ENCODE measurements at regions not wholly inside any gene's neighbourhood (a gene's known extent, or its start where the extent isn't known, plus 50 kb on each side); places are given as distances from the start of the nearest gene placed in this dataset.

- Mint-ChIP-seq H3K27me3 (no peaks in the 10 kb centered on the region), H3K4me1 (no peaks in the 10 kb centered on the region), H3K4me3 (no peak overlapping the region), H3K27ac (no peak overlapping the region), H3K36me3 (ENCODE audit: low read depth) (no peaks in the 10 kb centered on the region), H3K9me3 (no peaks in the 10 kb centered on the region)
- CTCF ChIA-PET: no interaction called here
- DNase-seq: no peak
- POLR2A ChIA-PET: no interaction called here
Measured at GRCh38 chr7:1318661-1319060, 86.0 kb downstream of the UNCX start.

DNA sequence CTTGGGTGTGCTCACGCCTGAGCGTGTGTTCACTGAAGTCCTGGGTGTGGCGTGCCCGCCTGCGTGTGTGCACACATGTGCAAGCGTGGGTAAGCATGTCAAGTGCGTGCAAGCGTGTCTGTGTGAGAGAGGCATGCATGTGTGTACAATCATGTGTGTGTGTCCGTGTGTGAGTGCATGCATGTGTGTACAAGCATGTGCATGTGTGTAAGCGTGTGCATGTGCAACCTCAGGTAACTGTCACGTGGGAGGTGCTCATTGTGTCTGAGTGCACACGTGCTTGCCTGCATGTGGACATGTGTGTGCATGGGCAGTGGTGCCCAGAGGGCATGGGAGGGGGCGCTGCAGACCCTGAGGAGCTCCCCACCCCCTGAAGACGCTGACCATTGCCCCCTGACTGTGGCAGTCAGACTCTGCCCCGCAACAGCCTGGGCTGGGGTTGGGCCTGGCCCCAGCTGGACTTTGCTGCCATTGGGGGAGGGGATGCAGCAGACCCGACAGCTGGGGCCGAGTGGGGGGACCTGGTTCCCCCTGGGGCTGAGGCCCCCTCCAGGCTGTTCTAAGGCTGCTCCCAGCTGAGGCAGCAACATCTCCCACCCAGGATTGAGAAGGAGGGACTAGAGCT is 88.1 kb downstream of the UNCX start:
- ChIA-PET POLR2A (no interaction called here), CTCF (interaction anchor here (0.6 kb wide), 1 partner anchor 278 kb away, joined by 4 read pairs; no protein-coding TSS in a partner anchor)
- H3K9me3 Mint-ChIP-seq: no peaks in the 10 kb centered on the region
- no peak overlapping the region for H3K4me3 Mint-ChIP-seq
- H3K27me3 Mint-ChIP-seq: no peaks in the 10 kb centered on the region
- no peak overlapping the region for H3K27ac Mint-ChIP-seq
- no peak for DNase-seq
- no peaks in the 10 kb centered on the region for H3K36me3 Mint-ChIP-seq (ENCODE audit: low read depth)
- no peaks in the 10 kb centered on the region for H3K4me1 Mint-ChIP-seq

- H3K4me3 Mint-ChIP-seq: no peak overlapping the region
- POLR2A ChIA-PET: no interaction called here
- no peaks in the 10 kb centered on the region for H3K27me3 Mint-ChIP-seq
- CTCF ChIA-PET: interaction anchor here (0.6 kb wide), 1 partner anchor 279 kb away, joined by 4 read pairs; no protein-coding TSS in a partner anchor
- H3K4me1 Mint-ChIP-seq: no peaks in the 10 kb centered on the region
- no peaks in the 10 kb centered on the region for H3K36me3 Mint-ChIP-seq (ENCODE audit: low read depth)
- H3K27ac Mint-ChIP-seq: no peak overlapping the region
- H3K9me3 Mint-ChIP-seq: no peaks in the 10 kb centered on the region
- DNase-seq: no peak
Measured at GRCh38 chr7:1321411-1322239, 89.0 kb downstream of the UNCX start.

GRCh38 chr7:1322240-1323110 is 89.8 kb downstream of the UNCX start:
- Mint-ChIP-seq H3K4me1 (no peaks in the 10 kb centered on the region), H3K4me3 (no peak overlapping the region), H3K27me3 (no peaks in the 10 kb centered on the region), H3K27ac (no peak overlapping the region), H3K9me3 (no peaks in the 10 kb centered on the region), H3K36me3 (ENCODE audit: low read depth) (no peaks in the 10 kb centered on the region)
- ChIA-PET CTCF (no interaction called here), POLR2A (no interaction called here)
- no peak for DNase-seq

DNA sequence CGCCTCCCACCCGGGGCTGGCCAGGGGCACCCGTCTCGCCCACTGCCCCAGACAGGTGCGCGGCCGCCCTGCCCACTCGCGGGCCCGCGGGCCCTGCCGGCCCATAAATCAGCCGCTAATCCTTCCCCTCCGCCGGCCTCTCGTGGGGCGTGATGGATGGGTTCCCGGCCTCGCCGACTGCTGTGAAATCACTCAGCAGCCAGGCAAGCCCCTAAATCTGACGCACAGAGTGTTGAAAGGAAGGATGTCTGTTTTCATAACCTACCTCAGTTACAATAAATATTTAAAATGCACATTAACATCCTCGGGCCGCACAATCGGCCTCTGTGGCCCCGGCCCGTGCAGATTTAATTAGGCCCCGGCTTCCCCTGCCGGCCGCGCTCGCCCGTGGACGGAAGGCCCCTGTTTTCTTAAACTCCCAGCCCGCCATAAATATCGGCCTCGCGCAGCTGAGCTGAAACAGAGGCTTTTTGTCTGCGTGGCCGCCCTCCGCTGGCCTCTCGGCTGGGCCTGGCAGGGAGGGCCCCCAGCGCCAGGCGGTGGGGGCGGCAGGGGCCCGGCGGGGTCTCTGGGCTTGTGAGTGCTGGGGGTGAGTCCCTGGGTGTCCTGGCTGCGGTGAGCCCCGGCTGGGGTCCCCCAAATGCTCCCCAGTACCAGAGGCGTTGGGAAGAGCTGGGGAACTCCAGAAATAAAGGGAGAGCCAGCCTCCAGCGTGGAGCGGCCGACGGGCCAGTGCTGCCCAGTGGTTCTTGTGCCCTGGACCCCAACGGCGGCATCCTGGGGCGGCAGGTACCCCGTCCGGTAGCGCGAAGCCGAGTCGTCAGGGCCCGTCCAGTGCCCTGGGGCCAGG is 90.7 kb downstream of the UNCX start:
- CTCF ChIA-PET: no interaction called here
- POLR2A ChIA-PET: no interaction called here
- DNase-seq: no peak
- H3K4me1 Mint-ChIP-seq: no peaks in the 10 kb centered on the region
- H3K36me3 Mint-ChIP-seq (ENCODE audit: low read depth): no peaks in the 10 kb centered on the region
- H3K9me3 Mint-ChIP-seq: no peaks in the 10 kb centered on the region
- no peaks in the 10 kb centered on the region for H3K27me3 Mint-ChIP-seq
- H3K4me3 Mint-ChIP-seq: no peak overlapping the region
- no peak overlapping the region for H3K27ac Mint-ChIP-seq

- ChIA-PET CTCF (no interaction called here), POLR2A (no interaction called here)
- H3K9me3 Mint-ChIP-seq: no peaks in the 10 kb centered on the region
- H3K4me3 Mint-ChIP-seq: no peak overlapping the region
- no peak for DNase-seq
- H3K27ac Mint-ChIP-seq: no peak overlapping the region
- H3K4me1 Mint-ChIP-seq: no peaks in the 10 kb centered on the region
- H3K27me3 Mint-ChIP-seq: no peaks in the 10 kb centered on the region
- no peaks in the 10 kb centered on the region for H3K36me3 Mint-ChIP-seq (ENCODE audit: low read depth)
Measured at GRCh38 chr7:1324028-1324900, 91.6 kb downstream of the UNCX start.

- Mint-ChIP-seq H3K9me3 (no peaks in the 10 kb centered on the region), H3K4me1 (no peaks in the 10 kb centered on the region), H3K4me3 (no peak overlapping the region), H3K27me3 (no peaks in the 10 kb centered on the region), H3K36me3 (ENCODE audit: low read depth) (no peaks in the 10 kb centered on the region), H3K27ac (no peak overlapping the region)
- ChIA-PET POLR2A (no interaction called here), CTCF (no interaction called here)
- no peak for DNase-seq
Measured at GRCh38 chr7:1325246-1325645, 92.6 kb downstream of the UNCX start.

DNA sequence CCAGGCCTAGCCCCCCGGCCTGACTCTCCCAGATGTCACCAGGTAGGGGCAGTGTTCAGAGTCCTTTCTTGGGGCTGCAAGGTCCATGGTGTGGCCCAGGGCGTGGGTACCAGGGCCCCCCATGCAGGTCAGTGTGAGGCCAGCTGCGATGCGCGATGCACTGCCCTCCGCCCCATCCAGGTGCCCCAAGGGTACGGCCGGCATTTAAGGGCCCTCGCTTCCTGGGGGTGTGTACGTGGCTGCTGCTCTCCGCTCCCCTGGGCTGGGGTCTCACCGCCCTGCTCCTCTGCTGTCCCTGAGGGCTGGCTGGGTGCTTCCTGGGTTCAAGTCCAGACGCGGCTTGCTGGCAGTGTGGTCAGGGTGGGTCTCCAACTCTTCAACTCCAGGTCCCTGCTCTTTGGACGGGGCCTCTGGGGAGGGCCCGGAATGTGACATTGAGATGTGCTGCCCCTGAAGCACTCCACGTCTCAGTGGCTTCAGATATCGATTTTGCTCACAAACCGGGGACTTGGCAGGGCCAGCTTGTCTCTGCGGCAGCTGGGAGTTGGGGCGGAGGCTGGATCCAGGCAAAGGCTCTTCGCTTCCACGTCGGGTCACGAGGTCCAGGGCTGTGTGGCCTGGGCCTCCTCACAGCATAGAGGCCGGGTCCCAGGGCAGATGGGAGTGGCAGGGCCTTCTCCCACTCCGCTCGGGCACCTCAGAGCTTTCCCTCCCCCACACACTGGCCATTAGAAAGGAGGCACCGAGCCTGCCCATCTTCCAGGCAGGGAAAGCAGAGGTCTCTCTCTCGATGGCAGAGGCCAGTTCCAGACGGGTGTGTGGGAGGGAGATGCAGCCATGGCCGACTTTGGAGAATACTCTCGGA is 93.2 kb downstream of the UNCX start:
- Mint-ChIP-seq H3K36me3 (ENCODE audit: low read depth) (no peaks in the 10 kb centered on the region), H3K27me3 (no peaks in the 10 kb centered on the region), H3K27ac (no peak overlapping the region), H3K4me3 (no peak overlapping the region), H3K9me3 (no peaks in the 10 kb centered on the region), H3K4me1 (no peaks in the 10 kb centered on the region)
- CTCF ChIA-PET: no interaction called here
- no peak for DNase-seq
- POLR2A ChIA-PET: no interaction called here

DNA sequence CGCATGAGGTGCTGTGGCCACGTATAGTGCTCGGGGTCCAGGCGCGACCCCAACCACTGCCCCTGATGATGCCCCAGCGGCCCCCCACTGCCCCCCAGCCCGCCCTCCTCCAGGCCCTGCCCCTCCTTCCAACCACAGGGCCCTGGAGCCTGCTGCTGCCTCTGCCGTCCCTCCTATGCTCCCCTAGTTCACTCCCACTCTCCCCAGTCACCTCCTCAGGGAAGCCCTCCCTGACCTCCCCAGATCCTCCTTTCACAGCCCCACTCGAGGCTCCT is 93.8 kb downstream of the UNCX start:
- Mint-ChIP-seq H3K27ac (no peak overlapping the region), H3K9me3 (no peaks in the 10 kb centered on the region), H3K4me1 (no peaks in the 10 kb centered on the region), H3K36me3 (ENCODE audit: low read depth) (no peaks in the 10 kb centered on the region), H3K4me3 (no peak overlapping the region), H3K27me3 (no peaks in the 10 kb centered on the region)
- DNase-seq: no peak
- CTCF ChIA-PET: no interaction called here
- POLR2A ChIA-PET: no interaction called here

GRCh38 chr7:1329261-1329660 is 96.6 kb downstream of the UNCX start:
- ChIA-PET POLR2A (no interaction called here), CTCF (no interaction called here)
- Mint-ChIP-seq H3K4me3 (no peak overlapping the region), H3K27ac (no peak overlapping the region), H3K4me1 (no peaks in the 10 kb centered on the region), H3K9me3 (no peaks in the 10 kb centered on the region), H3K36me3 (ENCODE audit: low read depth) (no peaks in the 10 kb centered on the region), H3K27me3 (peaks cover 2% of the 10 kb centered on the region)
- DNase-seq: no peak

DNA sequence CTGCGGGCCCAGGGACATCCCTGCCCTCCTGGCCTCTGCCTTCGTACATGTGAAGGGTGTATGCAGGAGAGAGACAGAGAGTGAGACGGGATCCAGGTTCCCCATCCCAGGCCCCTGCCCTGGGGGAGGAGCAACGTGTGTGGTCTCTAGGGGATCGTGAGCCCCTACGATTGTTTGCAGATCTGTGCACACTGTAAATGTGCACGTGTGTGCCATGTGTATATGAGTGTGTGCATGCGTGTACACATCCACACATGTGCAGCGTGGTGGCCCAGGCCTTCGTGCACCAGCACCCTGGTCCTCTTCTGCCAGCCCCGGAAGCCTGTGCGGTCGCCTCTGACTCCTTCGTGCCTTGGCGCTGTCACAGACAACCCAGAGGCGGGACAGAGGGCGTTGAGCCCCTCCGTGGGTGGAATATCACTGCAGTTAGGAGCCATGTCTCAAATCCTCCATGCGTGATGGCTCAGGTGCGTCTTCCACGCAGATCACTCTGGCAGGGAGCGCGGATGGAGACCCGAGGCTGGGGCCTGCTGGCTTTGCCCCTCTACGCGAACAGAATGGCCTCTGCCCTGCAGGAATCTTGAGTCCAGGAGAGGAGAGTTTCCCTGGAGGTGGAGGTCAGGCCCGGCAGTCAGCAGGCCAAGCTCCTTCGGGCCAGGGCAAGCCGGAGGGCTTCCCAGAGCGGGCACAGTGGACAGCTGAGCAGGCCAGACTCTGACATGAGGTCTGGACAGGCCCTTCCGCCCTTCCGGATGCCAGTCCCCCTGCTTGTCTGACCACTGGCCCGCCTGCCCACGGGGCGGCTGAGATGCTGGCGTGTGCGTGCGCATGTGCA is 97.5 kb downstream of the UNCX start:
- CTCF ChIA-PET: no interaction called here
- no peak overlapping the region for H3K27ac Mint-ChIP-seq
- no peaks in the 10 kb centered on the region for H3K4me1 Mint-ChIP-seq
- POLR2A ChIA-PET: no interaction called here
- no peak overlapping the region for H3K4me3 Mint-ChIP-seq
- H3K27me3 Mint-ChIP-seq: peaks cover 2% of the 10 kb centered on the region
- no peaks in the 10 kb centered on the region for H3K36me3 Mint-ChIP-seq (ENCODE audit: low read depth)
- no peak for DNase-seq
- peaks cover 3% of the 10 kb centered on the region for H3K9me3 Mint-ChIP-seq
